ENCODE measurements at regions not wholly inside any gene's neighbourhood (a gene's known extent, or its start where the extent isn't known, plus 50 kb on each side); places are given as distances from the start of the nearest gene placed in this dataset.

DNA sequence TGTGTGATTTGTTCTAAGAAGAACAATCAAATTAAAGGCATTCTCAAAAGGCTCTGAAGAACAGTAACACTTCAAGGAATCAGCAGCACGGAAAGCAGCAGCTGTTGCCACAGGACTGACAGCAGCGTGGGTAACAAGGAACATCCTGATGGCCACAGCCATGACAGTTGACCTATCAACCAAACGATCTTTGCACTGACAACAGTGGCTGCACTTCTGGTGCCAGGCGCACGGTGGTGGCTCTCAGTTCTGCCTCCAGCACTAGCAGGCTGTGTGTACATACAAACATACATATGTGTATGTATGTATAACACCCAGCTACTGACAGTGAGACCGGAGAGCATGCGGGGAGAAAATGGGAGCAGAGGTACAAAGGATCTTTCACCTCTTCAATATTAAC, 114.1 kb downstream of the ZFAND4 start:
- TF ChIP-seq, protein P1, sequence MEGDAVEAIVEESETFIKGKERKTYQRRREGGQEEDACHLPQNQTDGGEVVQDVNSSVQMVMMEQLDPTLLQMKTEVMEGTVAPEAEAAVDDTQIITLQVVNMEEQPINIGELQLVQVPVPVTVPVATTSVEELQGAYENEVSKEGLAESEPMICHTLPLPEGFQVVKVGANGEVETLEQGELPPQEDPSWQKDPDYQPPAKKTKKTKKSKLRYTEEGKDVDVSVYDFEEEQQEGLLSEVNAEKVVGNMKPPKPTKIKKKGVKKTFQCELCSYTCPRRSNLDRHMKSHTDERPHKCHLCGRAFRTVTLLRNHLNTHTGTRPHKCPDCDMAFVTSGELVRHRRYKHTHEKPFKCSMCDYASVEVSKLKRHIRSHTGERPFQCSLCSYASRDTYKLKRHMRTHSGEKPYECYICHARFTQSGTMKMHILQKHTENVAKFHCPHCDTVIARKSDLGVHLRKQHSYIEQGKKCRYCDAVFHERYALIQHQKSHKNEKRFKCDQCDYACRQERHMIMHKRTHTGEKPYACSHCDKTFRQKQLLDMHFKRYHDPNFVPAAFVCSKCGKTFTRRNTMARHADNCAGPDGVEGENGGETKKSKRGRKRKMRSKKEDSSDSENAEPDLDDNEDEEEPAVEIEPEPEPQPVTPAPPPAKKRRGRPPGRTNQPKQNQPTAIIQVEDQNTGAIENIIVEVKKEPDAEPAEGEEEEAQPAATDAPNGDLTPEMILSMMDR (conservative IDR thresholded peaks at IDR 0.05; ENCODE audit: low read length): no peak
- TF ChIP-seq EZH2phosphoT487 (IDR thresholded peaks at IDR 0.05; ENCODE audit: borderline replicate concordance): no peak
